Pancreas (tissue), 10 donors: ENCODE measurements at regions not wholly inside any gene's neighbourhood (a gene's known extent, or its start where the extent isn't known, plus 50 kb on each side); places are given as distances from the start of the nearest gene placed in this dataset.
A peak's percentile ranks its signal among the peaks of the same experiment; 100 is the strongest.

Source experiments
- ATAC-seq, 4 donors: fragments of 200-7000 bp; cut with Tn5 transposase; one replicate each; pipeline versions ENCODE4 v1.8.0 to v1.9.1; 2020; ENCODE audit warnings: mild to moderate bottlenecking in 4 of 4, moderate library complexity in 4 of 4
- DNase-seq, 6 donors: peaks; one replicate each; pipeline ENCODE4 v3.0.0-alpha.2; 2020
- FAIRE-seq: peaks from 2 replicates; lab custom pipeline; 2012; peaks lifted over from hg19 to GRCh38; lab: Jason Lieb, UNC
- H3K27ac ChIP-seq, 4 donors: fragments of 200-600 bp; sonication (generic); 1 replicate in 3 of 4; 2 replicates in 1 of 4; pipeline versions ENCODE4 v1.5.0 to v1.8.0; 2020
- H3K27me3 ChIP-seq, 4 donors: fragments of 200-600 bp; one replicate each; pipeline ENCODE4 v1.8.0; 2021
- H3K36me3 ChIP-seq, 3 donors: fragments of 200-600 bp; sonication (generic) in 1 of 3; one replicate each; pipeline versions ENCODE4 v1.5.0 to v1.8.0; 2020 to 2021
- H3K4me1 ChIP-seq, 3 donors: fragments of 200-600 bp; one replicate each; pipeline ENCODE4 v1.8.0; 2021
- H3K4me3 ChIP-seq, 4 donors: fragments of 200-600 bp; sonication (generic) in 2 of 4; one replicate each; pipeline versions ENCODE4 v1.5.0 to v1.8.0; 2020 to 2021
- H3K9me3 ChIP-seq, 4 donors: fragments of 200-600 bp; one replicate each; pipeline ENCODE4 v1.8.0; 2021
- CTCF ChIP-seq, 4 donors: fragments of 200-600 bp; sonication (generic) in 3 of 4; IDR thresholded peaks; one replicate each; pipeline versions ENCODE4 v1.5.0 to v1.8.0; 2021; ENCODE audit warnings: antibody characterized with exemption in 4 of 4
- WGBS, 2 donors: extraction: QIAGEN DNeasy Blood & Tissue Kit; methylation state at CpG; one replicate each; pipeline ENCODE4 v1.1.7; 2013; 5-methylcytosine and 5-hydroxymethylcytosine counted together
- intact Hi-C, 3 donors: fragments of 100-400 bp; cut with DNase I; formaldehyde crosslinking; loops; one replicate each; pipeline versions ENCODE4 v1.11.1 to v1.14.2; 2022
- donor health status: healthy with polysubstance abuse.
- donor health status: DM: no; HTN: no; CAD: no; lungs with moderate emphysema.
- donor health status: DM: no; HTN: no; CAD: no.
- donor health status: control.
- donor health status: control.
- donor health status: Bipolar disorder and iron deficiency.
- donor health status: DM: yes; HTN: yes; CAD: no.
- donor health status: DM: no; HTN: no; CAD: no.
- donor health status: DM: no; HTN: no; CAD: no.
- donor health status: DM: yes; HTN: yes; CAD: no.

GRCh38 chr6:106918115-106918514 is 56.4 kb downstream of the CD24 start:
- intact Hi-C loops, result no loop called here
- H3K27me3 ChIP-seq, result no peaks in the 10 kb centered on the region
- DNase-seq, result peak in 2 of 6 donors; percentile 30 to 39
- ATAC-seq, result peak; percentile 67 to 90 (median 88)
- H3K27ac ChIP-seq, result no peak overlapping the region
- FAIRE-seq, result no peak
- no peak overlapping the region for H3K4me3 ChIP-seq
- H3K4me1 ChIP-seq, result peaks cover 0 to 8% (median 0%) of the 10 kb centered on the region in 3 donors
- no peak for TF ChIP-seq CTCF (IDR thresholded peaks at IDR 0.05)
- H3K36me3 ChIP-seq, result no peaks in the 10 kb centered on the region
- no peaks in the 10 kb centered on the region for H3K9me3 ChIP-seq
- WGBS, 2 donors, result 25 to 35% methylated on average over 3 of the region's 3 CpGs

- Histone ChIP-seq H3K27me3 (no peaks in the 10 kb centered on the region), H3K4me1 (peaks cover 0 to 9% (median 0%) of the 10 kb centered on the region in 3 donors), H3K36me3 (no peaks in the 10 kb centered on the region), H3K4me3 (no peak overlapping the region), H3K9me3 (no peaks in the 10 kb centered on the region), H3K27ac (no peak overlapping the region)
- intact Hi-C loops, result no loop called here
- 82 to 84% methylated on average over 2 of the region's 2 CpGs for WGBS, 2 donors
- ATAC-seq (no peak), FAIRE-seq (no peak), DNase-seq (no peak)
- TF ChIP-seq CTCF (IDR thresholded peaks at IDR 0.05), result no peak
Observed at GRCh38 chr6:106916891-106917290, 57.6 kb downstream of the CD24 start.

- Histone ChIP-seq H3K27me3 (no peaks in the 10 kb centered on the region), H3K4me1 (peaks cover 0 to 18% (median 0%) of the 10 kb centered on the region in 3 donors), H3K4me3 (no peak overlapping the region), H3K9me3 (no peaks in the 10 kb centered on the region), H3K36me3 (no peaks in the 10 kb centered on the region), H3K27ac (no peak overlapping the region)
- no peak for TF ChIP-seq CTCF (IDR thresholded peaks at IDR 0.05)
- DNase-seq, result no peak
- 77 to 85% methylated on average over 4 to 5 of the region's 5 CpGs for WGBS, 2 donors
- ATAC-seq, result peak in 1 of 4 donors; percentile 28
- intact Hi-C loops, result no loop called here
- no peak for FAIRE-seq
Observed at GRCh38 chr6:106913676-106914280, 60.8 kb downstream of the CD24 start.

DNA sequence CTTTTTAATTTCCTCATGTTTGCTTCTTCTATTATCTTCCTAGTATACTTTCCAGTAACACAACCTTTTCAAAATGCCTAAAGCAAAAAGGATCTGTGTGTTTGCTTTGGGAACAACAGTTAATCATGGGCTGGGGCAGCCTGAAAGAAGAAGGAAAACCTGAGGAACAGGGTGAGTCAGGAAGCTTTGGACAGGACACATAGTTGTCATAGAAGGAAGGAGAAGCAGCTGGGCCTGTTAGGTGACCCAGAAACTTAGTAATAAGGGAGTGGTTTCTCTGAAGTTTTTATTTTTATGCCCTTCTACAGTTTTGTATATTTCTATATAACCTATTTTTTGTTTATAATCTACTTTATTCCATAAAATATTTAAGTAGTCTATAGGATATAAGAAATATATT is 61.4 kb downstream of the CD24 start:
- Histone ChIP-seq H3K36me3 (no peaks in the 10 kb centered on the region), H3K27me3 (no peaks in the 10 kb centered on the region), H3K4me3 (no peak overlapping the region), H3K27ac (no peak overlapping the region), H3K9me3 (no peaks in the 10 kb centered on the region), H3K4me1 (peaks cover 0 to 18% (median 0%) of the 10 kb centered on the region in 3 donors)
- FAIRE-seq (no peak), DNase-seq (no peak), ATAC-seq (peak in 2 of 4 donors; percentile 58 to 64)
- intact Hi-C loops, result no loop called here
- no peak for TF ChIP-seq CTCF (IDR thresholded peaks at IDR 0.05)

DNA sequence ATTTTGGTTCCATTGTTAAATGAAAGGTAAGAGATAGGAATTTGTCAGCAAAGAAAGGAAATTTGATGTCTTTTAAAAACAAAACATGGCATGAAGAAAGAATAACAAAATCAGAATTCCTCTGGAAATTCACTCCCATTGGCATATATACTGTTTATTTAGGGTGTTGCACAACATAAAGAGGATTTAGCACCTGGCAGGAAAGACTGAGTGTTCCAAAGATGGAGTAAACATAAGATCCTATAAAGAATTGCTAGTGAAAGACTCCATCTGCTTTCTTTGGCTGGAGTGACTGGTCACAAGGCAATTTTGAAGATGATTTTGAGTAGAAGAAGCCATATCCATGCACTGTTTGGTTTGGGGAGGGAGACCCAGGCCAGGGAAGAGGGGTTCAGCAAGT is 62.4 kb downstream of the CD24 start:
- Histone ChIP-seq H3K27ac (no peak overlapping the region), H3K4me1 (peaks cover 0 to 16% (median 0%) of the 10 kb centered on the region in 3 donors), H3K27me3 (no peaks in the 10 kb centered on the region), H3K4me3 (no peak overlapping the region), H3K9me3 (no peaks in the 10 kb centered on the region), H3K36me3 (no peaks in the 10 kb centered on the region)
- DNase-seq (no peak), ATAC-seq (no peak), FAIRE-seq (no peak)
- TF ChIP-seq CTCF (IDR thresholded peaks at IDR 0.05), result no peak
- intact Hi-C loops, result no loop called here
